RWPE2 (cell line): ENCODE measurements at regions not wholly inside any gene's neighbourhood (a gene's known extent, or its start where the extent isn't known, plus 50 kb on each side); places are given as distances from the start of the nearest gene placed in this dataset.

ENCODE experiments used
- ATAC-seq: fragments of 200-7000 bp; cut with Tn5 transposase; 3 replicates; pipeline ENCODE4 v1.9.1; 2021; ENCODE audit warnings: low read depth
- DNase-seq: peaks from one replicate; pipeline ENCODE4 v3.0.0-alpha.2; 2020; ENCODE audit warnings: low spot score
- H3K27ac ChIP-seq: fragments of 450-650 bp; 2 replicates; pipeline ENCODE4 v1.5.1; 2017; ENCODE audit warnings: mild to moderate bottlenecking; ENCODE audit not compliant: poor library complexity, severe bottlenecking
- H3K27me3 ChIP-seq: fragments of 250-450 bp; sonication (Bioruptor Pico); 2 replicates; pipeline ENCODE4 v1.5.1; 2021; ENCODE audit warnings: mild to moderate bottlenecking, moderate library complexity; ENCODE audit not compliant: insufficient read depth, poor library complexity, severe bottlenecking
- H3K36me3 ChIP-seq: fragments of 250-450 bp; sonication (Bioruptor Pico); 2 replicates; pipeline ENCODE4 v1.5.1; 2020; ENCODE audit warnings: low read depth, mild to moderate bottlenecking, moderate library complexity
- H3K4me1 ChIP-seq: fragments of 250-450 bp; sonication (Bioruptor Pico); 2 replicates; pipeline ENCODE4 v1.5.1; 2021; ENCODE audit warnings: mild to moderate bottlenecking, moderate library complexity; ENCODE audit not compliant: insufficient read depth, poor library complexity, severe bottlenecking
- H3K4me3 ChIP-seq: fragments of 250-450 bp; sonication (Bioruptor Pico); 2 replicates; pipeline ENCODE4 v1.5.1; 2021; ENCODE audit warnings: mild to moderate bottlenecking, moderate library complexity; ENCODE audit not compliant: severe bottlenecking
- H3K9me3 ChIP-seq: fragments of 250-450 bp; sonication (Bioruptor Pico); 2 replicates; pipeline ENCODE4 v1.5.1; 2021; ENCODE audit warnings: mild to moderate bottlenecking, moderate library complexity; ENCODE audit not compliant: severe bottlenecking
- CTCF ChIP-seq: fragments of 450-650 bp; IDR thresholded peaks from one replicate; pipeline ENCODE4 v1.5.1; 2017; ENCODE audit warnings: mild to moderate bottlenecking, moderate library complexity; ENCODE audit not compliant: poor library complexity, severe bottlenecking

DNA sequence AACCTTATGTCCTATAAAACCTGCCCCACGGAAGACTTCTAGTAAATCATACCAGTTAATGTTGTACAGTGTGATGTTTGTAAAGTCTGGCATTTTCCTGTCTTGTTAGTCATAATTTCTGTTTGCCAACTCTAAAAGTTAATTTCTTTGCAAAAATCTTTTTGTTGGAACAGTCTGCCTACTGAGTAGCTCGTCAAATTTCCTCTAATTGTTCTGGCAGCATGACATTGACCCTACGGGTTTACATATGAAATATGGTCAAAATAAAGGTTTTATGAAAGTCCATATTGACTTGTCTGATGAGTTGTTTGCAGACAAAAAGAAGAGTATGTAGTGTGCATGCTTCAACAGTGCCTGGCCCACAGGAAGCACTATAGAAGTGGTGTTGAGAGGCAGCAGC is 79.8 kb upstream of the SOX2 start:
- Histone ChIP-seq H3K27ac (no peak overlapping the region), H3K4me1 (peaks cover 28% of the 10 kb centered on the region), H3K4me3 (no peak overlapping the region), H3K27me3 (no peaks in the 10 kb centered on the region), H3K9me3 (no peaks in the 10 kb centered on the region), H3K36me3 (no peaks in the 10 kb centered on the region)
- ATAC-seq (no peak), DNase-seq (no peak)
- no peak for TF ChIP-seq CTCF

DNA sequence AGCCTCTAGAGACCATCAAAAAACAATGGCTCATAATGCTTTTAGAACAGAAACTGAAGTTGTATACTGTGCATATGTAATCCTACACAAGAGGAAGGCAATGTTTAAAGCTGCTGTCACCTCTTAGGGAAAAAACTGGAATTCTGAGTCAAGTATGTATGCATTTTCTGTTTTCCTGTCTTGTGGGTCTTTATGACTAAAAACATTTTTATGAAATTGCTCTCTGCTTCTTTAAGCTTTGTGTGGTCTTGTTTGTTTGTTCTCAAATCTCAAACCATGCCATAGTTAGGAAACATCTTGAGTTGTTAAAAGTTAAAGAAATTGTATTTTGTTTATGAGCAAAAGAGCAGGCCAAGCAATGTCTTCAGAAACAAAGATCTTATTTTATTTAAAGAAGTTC is 80.9 kb upstream of the SOX2 start:
- no peaks in the 10 kb centered on the region for H3K9me3 ChIP-seq
- no peak for DNase-seq
- no peak for ATAC-seq
- peak overlapping the region; percentile 13 for H3K27ac ChIP-seq
- no peaks in the 10 kb centered on the region for H3K36me3 ChIP-seq
- H3K4me1 ChIP-seq, result peaks cover 28% of the 10 kb centered on the region
- H3K27me3 ChIP-seq, result no peaks in the 10 kb centered on the region
- TF ChIP-seq CTCF, result no peak
- H3K4me3 ChIP-seq, result no peak overlapping the region

- Histone ChIP-seq H3K27ac (peak overlapping the region; percentile 72), H3K4me3 (no peak overlapping the region), H3K9me3 (no peaks in the 10 kb centered on the region), H3K36me3 (no peaks in the 10 kb centered on the region), H3K4me1 (peaks cover 40% of the 10 kb centered on the region), H3K27me3 (no peaks in the 10 kb centered on the region)
- ATAC-seq (no peak), DNase-seq (no peak)
- no peak for TF ChIP-seq CTCF
These were observed 82.0 kb upstream of the SOX2 start for GRCh38 chr3:181629711-181630110.

DNA sequence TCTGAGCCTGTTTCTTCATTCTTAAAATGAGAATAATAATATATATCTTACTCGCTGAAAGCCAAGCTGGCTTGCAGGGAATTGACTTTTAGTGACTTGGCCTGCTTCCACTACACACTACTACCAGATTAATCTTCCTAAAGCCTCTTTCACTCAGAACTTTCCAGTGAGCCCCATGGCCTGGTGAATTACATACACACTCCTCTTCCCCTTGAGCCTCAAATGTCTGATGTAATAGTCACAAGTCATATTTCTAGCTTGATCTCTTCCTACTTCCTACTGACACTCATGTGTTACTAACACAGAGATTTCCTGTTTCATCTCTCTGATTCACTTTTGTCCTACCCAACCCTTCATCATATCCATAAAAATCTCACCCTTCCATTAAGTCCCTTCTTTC is 82.7 kb upstream of the SOX2 start:
- Histone ChIP-seq H3K36me3 (no peaks in the 10 kb centered on the region), H3K9me3 (no peaks in the 10 kb centered on the region), H3K27me3 (no peaks in the 10 kb centered on the region), H3K4me3 (no peak overlapping the region), H3K27ac (peak overlapping the region; percentile 72), H3K4me1 (peaks cover 45% of the 10 kb centered on the region)
- no peak for TF ChIP-seq CTCF
- peak; percentile 65 for ATAC-seq
- DNase-seq, result no peak

- H3K27me3 ChIP-seq, result no peaks in the 10 kb centered on the region
- H3K4me3 ChIP-seq, result no peak overlapping the region
- ATAC-seq (no peak), DNase-seq (no peak)
- peaks cover 52% of the 10 kb centered on the region for H3K4me1 ChIP-seq
- H3K36me3 ChIP-seq, result no peaks in the 10 kb centered on the region
- peak overlapping the region; percentile 72 for H3K27ac ChIP-seq
- no peak for TF ChIP-seq CTCF
- no peaks in the 10 kb centered on the region for H3K9me3 ChIP-seq
These were observed 83.3 kb upstream of the SOX2 start for GRCh38 chr3:181628384-181628783.
